ENCODE measurements at regions not wholly inside any gene's neighbourhood (a gene's known extent, or its start where the extent isn't known, plus 50 kb on each side); places are given as distances from the start of the nearest gene placed in this dataset.

GRCh38 chr1:69376408-69376807 is 191.3 kb upstream of the LRRC7 start:
- no peak for DNase-seq

- no peak for DNase-seq
Measured at GRCh38 chr1:69377507-69377906, 190.2 kb upstream of the LRRC7 start.

- DNase-seq, result no peak
Measured at GRCh38 chr1:69388044-69388443, 179.7 kb upstream of the LRRC7 start.

GRCh38 chr1:69400128-69400527 is 167.6 kb upstream of the LRRC7 start:
- DNase-seq, result no peak

- no peak for DNase-seq
Measured at GRCh38 chr1:69401879-69402278, 165.8 kb upstream of the LRRC7 start.

- DNase-seq, result no peak
Measured at GRCh38 chr1:69403756-69404320, 163.9 kb upstream of the LRRC7 start.

GRCh38 chr1:69404486-69404885 is 163.2 kb upstream of the LRRC7 start:
- no peak for DNase-seq

- DNase-seq, result no peak
Measured at GRCh38 chr1:69406244-69406643, 161.5 kb upstream of the LRRC7 start.

- DNase-seq, result no peak
Measured at GRCh38 chr1:69409731-69410456, 157.8 kb upstream of the LRRC7 start.

- DNase-seq, result no peak
Measured at GRCh38 chr1:69410457-69410850, 157.3 kb upstream of the LRRC7 start.

GRCh38 chr1:69410893-69411292 is 156.8 kb upstream of the LRRC7 start:
- DNase-seq, result no peak

- DNase-seq, result no peak
Measured at GRCh38 chr1:69411617-69412016, 156.1 kb upstream of the LRRC7 start.

GRCh38 chr1:69413129-69413528 is 154.6 kb upstream of the LRRC7 start:
- no peak for DNase-seq

- DNase-seq, result no peak
Measured at GRCh38 chr1:69414574-69414973, 153.1 kb upstream of the LRRC7 start.

GRCh38 chr1:69421286-69421685 is 146.4 kb upstream of the LRRC7 start:
- DNase-seq, result no peak

GRCh38 chr1:69425871-69426270 is 141.9 kb upstream of the LRRC7 start:
- no peak for DNase-seq

GRCh38 chr1:69426401-69426800 is 141.3 kb upstream of the LRRC7 start:
- no peak for DNase-seq

GRCh38 chr1:69433073-69433472 is 134.6 kb upstream of the LRRC7 start:
- DNase-seq, result no peak

GRCh38 chr1:69436151-69436550 is 131.6 kb upstream of the LRRC7 start:
- DNase-seq, result no peak

GRCh38 chr1:69438056-69438795 is 129.5 kb upstream of the LRRC7 start:
- no peak for DNase-seq

- DNase-seq, result no peak
Measured at GRCh38 chr1:69441496-69441895, 126.2 kb upstream of the LRRC7 start.

- DNase-seq, result no peak
Measured at GRCh38 chr1:69451196-69451595, 116.5 kb upstream of the LRRC7 start.

GRCh38 chr1:69455718-69456117 is 112.0 kb upstream of the LRRC7 start:
- no peak for DNase-seq

- no peak for DNase-seq
Measured at GRCh38 chr1:69459244-69459643, 108.5 kb upstream of the LRRC7 start.

All from NCI-H748 treated with DMSO at 0.1 percent for 48 hours (cell line).